ENCODE measurements at regions not wholly inside any gene's neighbourhood (a gene's known extent, or its start where the extent isn't known, plus 50 kb on each side); places are given as distances from the start of the nearest gene placed in this dataset.
"Not testable (repeated sequence)": the region's sequence is repeated elsewhere in the genome, so short reads cannot be mapped to it uniquely, and the experiment has no call there.

DNA sequence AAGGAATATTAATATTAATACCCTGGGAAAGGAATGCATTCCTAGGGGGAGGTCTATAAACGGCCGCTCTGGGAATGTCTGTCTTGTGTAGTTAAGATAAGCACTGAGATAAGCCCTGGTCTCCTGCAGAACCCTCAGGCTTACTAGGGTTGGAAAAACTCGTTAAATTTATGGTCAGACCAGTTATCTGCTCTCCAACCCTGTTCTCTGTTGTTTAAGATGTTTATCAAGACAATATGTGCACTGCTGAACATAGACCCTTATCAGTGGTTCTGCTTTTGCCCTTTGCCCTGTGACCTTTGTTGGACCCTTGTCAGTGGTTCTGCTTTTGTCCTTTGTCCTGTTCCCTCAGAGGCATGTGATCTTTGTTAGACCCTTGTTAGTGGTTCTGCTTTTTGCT is 1276.7 kb upstream of the ALCAM start:
- TF ChIP-seq, protein P1, sequence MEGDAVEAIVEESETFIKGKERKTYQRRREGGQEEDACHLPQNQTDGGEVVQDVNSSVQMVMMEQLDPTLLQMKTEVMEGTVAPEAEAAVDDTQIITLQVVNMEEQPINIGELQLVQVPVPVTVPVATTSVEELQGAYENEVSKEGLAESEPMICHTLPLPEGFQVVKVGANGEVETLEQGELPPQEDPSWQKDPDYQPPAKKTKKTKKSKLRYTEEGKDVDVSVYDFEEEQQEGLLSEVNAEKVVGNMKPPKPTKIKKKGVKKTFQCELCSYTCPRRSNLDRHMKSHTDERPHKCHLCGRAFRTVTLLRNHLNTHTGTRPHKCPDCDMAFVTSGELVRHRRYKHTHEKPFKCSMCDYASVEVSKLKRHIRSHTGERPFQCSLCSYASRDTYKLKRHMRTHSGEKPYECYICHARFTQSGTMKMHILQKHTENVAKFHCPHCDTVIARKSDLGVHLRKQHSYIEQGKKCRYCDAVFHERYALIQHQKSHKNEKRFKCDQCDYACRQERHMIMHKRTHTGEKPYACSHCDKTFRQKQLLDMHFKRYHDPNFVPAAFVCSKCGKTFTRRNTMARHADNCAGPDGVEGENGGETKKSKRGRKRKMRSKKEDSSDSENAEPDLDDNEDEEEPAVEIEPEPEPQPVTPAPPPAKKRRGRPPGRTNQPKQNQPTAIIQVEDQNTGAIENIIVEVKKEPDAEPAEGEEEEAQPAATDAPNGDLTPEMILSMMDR (IDR thresholded peaks at IDR 0.05; ENCODE audit: poor library complexity, severe bottlenecking) = not testable (repeated sequence)
- not testable (repeated sequence) for TF ChIP-seq EZH2 (IDR thresholded peaks at IDR 0.05; ENCODE audit: borderline replicate concordance, insufficient read depth, low read length, poor library complexity, severe bottlenecking); EP300 (conservative IDR thresholded peaks at IDR 0.05; ENCODE audit: poor library complexity, severe bottlenecking); RAD21 (conservative IDR thresholded peaks at IDR 0.05); POLR2AphosphoS5 (IDR thresholded peaks at IDR 0.05)
- TF ChIP-seq, protein P2, sequence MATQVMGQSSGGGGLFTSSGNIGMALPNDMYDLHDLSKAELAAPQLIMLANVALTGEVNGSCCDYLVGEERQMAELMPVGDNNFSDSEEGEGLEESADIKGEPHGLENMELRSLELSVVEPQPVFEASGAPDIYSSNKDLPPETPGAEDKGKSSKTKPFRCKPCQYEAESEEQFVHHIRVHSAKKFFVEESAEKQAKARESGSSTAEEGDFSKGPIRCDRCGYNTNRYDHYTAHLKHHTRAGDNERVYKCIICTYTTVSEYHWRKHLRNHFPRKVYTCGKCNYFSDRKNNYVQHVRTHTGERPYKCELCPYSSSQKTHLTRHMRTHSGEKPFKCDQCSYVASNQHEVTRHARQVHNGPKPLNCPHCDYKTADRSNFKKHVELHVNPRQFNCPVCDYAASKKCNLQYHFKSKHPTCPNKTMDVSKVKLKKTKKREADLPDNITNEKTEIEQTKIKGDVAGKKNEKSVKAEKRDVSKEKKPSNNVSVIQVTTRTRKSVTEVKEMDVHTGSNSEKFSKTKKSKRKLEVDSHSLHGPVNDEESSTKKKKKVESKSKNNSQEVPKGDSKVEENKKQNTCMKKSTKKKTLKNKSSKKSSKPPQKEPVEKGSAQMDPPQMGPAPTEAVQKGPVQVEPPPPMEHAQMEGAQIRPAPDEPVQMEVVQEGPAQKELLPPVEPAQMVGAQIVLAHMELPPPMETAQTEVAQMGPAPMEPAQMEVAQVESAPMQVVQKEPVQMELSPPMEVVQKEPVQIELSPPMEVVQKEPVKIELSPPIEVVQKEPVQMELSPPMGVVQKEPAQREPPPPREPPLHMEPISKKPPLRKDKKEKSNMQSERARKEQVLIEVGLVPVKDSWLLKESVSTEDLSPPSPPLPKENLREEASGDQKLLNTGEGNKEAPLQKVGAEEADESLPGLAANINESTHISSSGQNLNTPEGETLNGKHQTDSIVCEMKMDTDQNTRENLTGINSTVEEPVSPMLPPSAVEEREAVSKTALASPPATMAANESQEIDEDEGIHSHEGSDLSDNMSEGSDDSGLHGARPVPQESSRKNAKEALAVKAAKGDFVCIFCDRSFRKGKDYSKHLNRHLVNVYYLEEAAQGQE (IDR thresholded peaks at IDR 0.05; ENCODE audit: borderline replicate concordance) = not testable (repeated sequence)
